HepG2 (cell line): ENCODE measurements at regions not wholly inside any gene's neighbourhood (a gene's known extent, or its start where the extent isn't known, plus 50 kb on each side); places are given as distances from the start of the nearest gene placed in this dataset.

Source experiments
- ATAC-seq: fragments of 200-7000 bp; cut with Tn5 transposase; 3 replicates; pipeline ENCODE4 v1.9.1; 2020; ENCODE audit warnings: mild to moderate bottlenecking, moderate library complexity
- BruUV-seq: library from RNA; stranded (reverse); fragments of 400-500 nt; replicated peaks from 2 replicates; lab custom pipeline; 2021; lab: Mats Ljungman, UMichigan
- CTCF ChIA-PET: fragments of 300-600 bp; formaldehyde crosslinking; extraction: SDS; loops from one replicate; lab custom pipeline; 2021; ENCODE audit warnings: low total read pairs, inconsistent platforms, low intra/inter-chr PET ratio; lab: Yijun Ruan, JAX
- POLR2A ChIA-PET: fragments of 350-600 bp; sonication (Branson Sonifier 250); formaldehyde crosslinking; loops from one replicate; lab custom pipeline; 2020; ENCODE audit warnings: antibody characterized with exemption, inconsistent platforms; lab: Yijun Ruan, JAX
- DNase-seq: peaks from one replicate; pipeline ENCODE4 v3.0.0-alpha.2; 2015; ENCODE audit warnings: low spot score
- FAIRE-seq: peaks from 3 replicates; lab custom pipeline; 2011; peaks lifted over from hg19 to GRCh38; lab: Jason Lieb, UNC
- H2AFZ ChIP-seq: one replicate; pipeline ENCODE4 v1.6.1; 2011; ENCODE audit warnings: low read length, inconsistent platforms
- H3K27ac ChIP-seq: fragments of 300-600 bp; 3 replicates; pipeline ENCODE4 v1.8.0; 2011; ENCODE audit warnings: mixed run types, mild to moderate bottlenecking, mixed read lengths, low read length, inconsistent platforms; ENCODE audit not compliant: insufficient read depth; ENCODE audit errors: extremely low read length
- H3K27me3 ChIP-seq, 2 experiments: fragments of 200-600 bp in 1 of 2; 2 replicates in 1 of 2; 3 replicates in 1 of 2; pipeline versions ENCODE4 v1.6.0 to v1.8.0; 2011; ENCODE audit warnings: low read length in 2 of 2, mild to moderate bottlenecking in 2 of 2, moderate library complexity in 2 of 2, inconsistent platforms in 1 of 2; ENCODE audit not compliant: insufficient read depth in 2 of 2, control insufficient read depth in 1 of 2
- H3K36me3 ChIP-seq, 2 experiments: fragments of 200-600 bp in 1 of 2; replicated peaks in 1 of 2; 2 replicates in 1 of 2; 3 replicates in 1 of 2; pipeline versions ENCODE4 v1.5.1 to v1.8.0; 2011; ENCODE audit warnings: low read length in 2 of 2, inconsistent platforms in 1 of 2; ENCODE audit not compliant: insufficient read depth in 2 of 2, control insufficient read depth in 1 of 2
- H3K4me1 ChIP-seq: 2 replicates; pipeline ENCODE4 v1.5.1; 2012; ENCODE audit warnings: low read length, inconsistent platforms; ENCODE audit not compliant: insufficient read depth
- H3K4me2 ChIP-seq: 2 replicates; pipeline ENCODE4 v1.6.0; 2011; ENCODE audit warnings: low read depth, low read length, inconsistent platforms
- H3K4me3 ChIP-seq, 3 experiments: fragments of 200-600 bp in 1 of 3; sonication (generic), shearing (Covaris generic) in 1 of 3; replicated peaks in 1 of 3; 2 replicates each; pipeline ENCODE4 v1.5.1; 2011 to 2016; ENCODE audit warnings: low read length in 3 of 3, inconsistent platforms in 2 of 3, low read depth in 2 of 3, mild to moderate bottlenecking in 2 of 3, control low read depth in 1 of 3, mixed read lengths in 1 of 3; ENCODE audit not compliant: insufficient read depth in 1 of 3
- H3K79me2 ChIP-seq: one replicate; pipeline ENCODE4 v1.6.1; 2011; ENCODE audit warnings: low read length, inconsistent platforms; ENCODE audit not compliant: insufficient read depth
- H3K9ac ChIP-seq: 2 replicates; pipeline ENCODE4 v1.6.0; 2011; ENCODE audit warnings: mild to moderate bottlenecking, low read depth, low read length, inconsistent platforms; ENCODE audit not compliant: insufficient read depth
- H3K9me3 ChIP-seq: 2 replicates; pipeline ENCODE4 v1.5.1; 2012; ENCODE audit warnings: mild to moderate bottlenecking, low read length
- H4K20me1 ChIP-seq: 2 replicates; pipeline ENCODE4 v1.6.0; 2011; ENCODE audit warnings: inconsistent platforms, mild to moderate bottlenecking, low read length, moderate library complexity; ENCODE audit not compliant: insufficient read depth
- FOSL1 ChIP-seq: sonication (generic); formaldehyde crosslinking; IDR thresholded peaks from 2 replicates; pipeline ENCODE4 v1.9.0; 2021; ENCODE audit warnings: missing genetic modification reagents, borderline replicate concordance
- GABPA ChIP-seq, 2 experiments: IDR thresholded peaks; 2 replicates each; pipeline ENCODE4 v1.6.1; 2011 to 2016; ENCODE audit warnings: low read depth in 2 of 2, low read length in 1 of 2, missing biosample characterization in 1 of 2, missing genetic modification characterization in 1 of 2
- HIVEP1 ChIP-seq: sonication (generic); formaldehyde crosslinking; IDR thresholded peaks from 2 replicates; pipeline ENCODE4 v1.4.0; 2020; ENCODE audit warnings: mild to moderate bottlenecking, missing genetic modification reagents
- KDM5B ChIP-seq: sonication (generic); formaldehyde crosslinking; IDR thresholded peaks from 2 replicates; pipeline ENCODE4 v1.4.0; 2020; ENCODE audit warnings: missing genetic modification reagents, mild to moderate bottlenecking, borderline replicate concordance
- KLF11 ChIP-seq: IDR thresholded peaks from 2 replicates; pipeline ENCODE4 v1.6.1; 2016; ENCODE audit warnings: missing compliant biosample characterization
- ZNF205 ChIP-seq: IDR thresholded peaks from 2 replicates; pipeline ENCODE4 v1.6.1; 2018; ENCODE audit warnings: missing biosample characterization, missing genetic modification reagents
- ZNF577 ChIP-seq: sonication (generic); formaldehyde crosslinking; IDR thresholded peaks from 2 replicates; pipeline ENCODE4 v1.4.0; 2020; ENCODE audit warnings: mild to moderate bottlenecking, low read depth, missing genetic modification reagents, borderline replicate concordance
- WGBS: methylation state at CpG from one replicate; pipeline ENCODE4 v1.1.6; 2017; ENCODE audit warnings: low lambda C conversion rate; 5-methylcytosine and 5-hydroxymethylcytosine counted together
- in situ Hi-C: cut with HindIII; loops from 2 replicates; pipeline ENCODE4 v1.10.0; 2017; ENCODE audit warnings: low pct_unique_long_range_greater_than_20kb; ENCODE audit not compliant: extremely low pct_ligation_motif_present
- intact Hi-C: fragments of 100-400 bp; cut with micrococcal nuclease; formaldehyde crosslinking; loops from one replicate; pipeline ENCODE4 v1.10.0; 2022; ENCODE audit not compliant: unreplicated experiment
- TF ChIP-seq, protein P1 (sequence below): sonication (generic); formaldehyde crosslinking; IDR thresholded peaks from 2 replicates; pipeline ENCODE4 v1.5.1; 2020; ENCODE audit warnings: mild to moderate bottlenecking, missing genetic modification reagents, moderate library complexity
- TF ChIP-seq, protein P2 (sequence below): sonication (generic); formaldehyde crosslinking; IDR thresholded peaks from 2 replicates; pipeline ENCODE4 v1.4.0; 2020; ENCODE audit warnings: low read depth, missing genetic modification reagents
- TF ChIP-seq, protein P3 (sequence below): sonication (generic); formaldehyde crosslinking; IDR thresholded peaks from 2 replicates; pipeline ENCODE4 v1.5.0; 2020; ENCODE audit warnings: missing genetic modification reagents
- TF ChIP-seq, protein P4 (sequence below): sonication (generic); formaldehyde crosslinking; IDR thresholded peaks from 2 replicates; pipeline ENCODE4 v1.4.0; 2020; ENCODE audit warnings: mild to moderate bottlenecking, missing genetic modification reagents

DNA sequence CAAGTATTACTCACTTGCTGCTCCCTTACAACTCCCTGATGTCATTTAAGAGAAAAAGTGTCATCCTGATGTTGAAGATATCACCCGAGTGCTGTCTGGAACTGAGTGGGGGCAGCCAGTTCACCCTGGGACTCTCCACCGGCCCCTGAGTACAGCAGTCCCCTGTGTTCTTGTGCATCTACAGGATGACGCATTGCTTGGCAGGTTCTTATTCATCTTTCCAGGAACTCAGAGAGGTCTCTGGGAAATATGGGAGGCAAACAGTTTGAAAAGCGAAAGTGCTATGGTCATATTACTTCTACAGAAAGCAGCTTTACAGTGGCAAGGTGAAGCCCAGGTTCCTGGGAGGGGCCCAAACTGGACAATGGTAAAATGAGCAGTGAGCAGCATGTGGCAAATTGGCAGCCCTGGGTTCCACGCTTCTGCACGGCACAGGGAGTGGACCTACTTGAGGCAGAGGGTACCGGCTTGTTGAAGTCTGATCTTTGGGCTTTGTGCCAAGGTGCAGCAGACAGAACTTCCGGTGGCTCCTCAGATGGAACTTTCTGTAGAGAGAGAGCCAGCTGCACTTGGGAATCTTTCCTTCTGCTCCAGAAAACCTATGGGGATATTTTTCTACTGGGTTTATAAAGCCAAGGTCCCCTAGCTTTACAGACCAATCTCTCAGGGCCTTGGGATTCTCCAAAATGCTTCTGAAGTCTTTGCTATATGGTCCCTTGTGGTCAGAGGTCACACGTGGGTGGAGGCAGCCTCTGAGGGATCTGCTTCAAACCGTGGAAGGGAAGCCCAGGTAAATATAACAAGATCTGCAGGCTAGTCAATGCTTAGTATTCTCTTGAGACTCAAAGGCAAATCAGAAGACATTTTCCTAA lies 128.3 kb downstream of the MAP3K7 start:
- 7% methylated on average over 7 of the region's 10 CpGs for WGBS
- no TSS peak for BruUV-seq
- intact Hi-C loops = no loop called here
- 0 out of 2 replicates have a peak overlapping the region, but pooled peaks have one; percentile 12 for H3K4me2 ChIP-seq
- H3K27ac ChIP-seq = no peak overlapping the region
- TF ChIP-seq GABPA (IDR thresholded peaks at IDR 0.05; ENCODE audit: low read depth, low read length) (no peak), GABPA (CRISPR knock-in tag; IDR thresholded peaks at IDR 0.05; ENCODE audit: low read depth) (peak; percentile 36; the same call in 1 of the 2 replicates), ZNF205 (CRISPR knock-in tag) (no peak)
- H3K36me3 ChIP-seq = no peaks in the 10 kb centered on the region
- H3K9me3 ChIP-seq = no peaks in the 10 kb centered on the region
- no peaks in the 10 kb centered on the region for H4K20me1 ChIP-seq
- in situ Hi-C loops = no loop called here
- FAIRE-seq (no peak), DNase-seq (no peak), ATAC-seq (no peak)
- no peaks in the 10 kb centered on the region for H3K79me2 ChIP-seq
- H3K27me3 ChIP-seq = no peaks in the 10 kb centered on the region
- H3K4me1 ChIP-seq = no peaks in the 10 kb centered on the region
- POLR2A ChIA-PET = no interaction called here
- no peak overlapping the region for H2AFZ ChIP-seq
- no peak overlapping the region for H3K9ac ChIP-seq
- H3K4me3 ChIP-seq = no peak overlapping the region
- CTCF ChIA-PET = no interaction called here

DNA sequence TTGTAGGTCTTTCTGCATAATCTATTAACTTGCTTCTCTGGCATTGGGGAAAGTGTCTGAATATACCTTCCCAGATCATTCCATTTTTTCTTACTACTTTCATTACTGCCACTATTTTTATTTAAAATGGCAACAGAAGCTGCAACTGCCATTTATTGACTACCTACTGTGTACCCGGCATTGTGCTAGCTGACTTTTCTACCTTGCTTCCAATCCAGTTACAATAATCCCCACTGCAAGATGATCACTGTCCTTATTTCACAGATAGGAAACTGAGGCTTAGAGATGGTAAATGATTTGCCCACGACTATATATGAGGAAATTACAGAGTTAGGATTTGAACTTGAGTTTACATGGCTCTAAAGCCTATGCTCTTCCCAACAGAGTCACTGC lies 129.0 kb downstream of the MAP3K7 start:
- in situ Hi-C loops = no loop called here
- no peaks in the 10 kb centered on the region for H4K20me1 ChIP-seq
- no peak for TF ChIP-seq ZNF577 (CRISPR knock-in tag)
- TF ChIP-seq, protein P1, sequence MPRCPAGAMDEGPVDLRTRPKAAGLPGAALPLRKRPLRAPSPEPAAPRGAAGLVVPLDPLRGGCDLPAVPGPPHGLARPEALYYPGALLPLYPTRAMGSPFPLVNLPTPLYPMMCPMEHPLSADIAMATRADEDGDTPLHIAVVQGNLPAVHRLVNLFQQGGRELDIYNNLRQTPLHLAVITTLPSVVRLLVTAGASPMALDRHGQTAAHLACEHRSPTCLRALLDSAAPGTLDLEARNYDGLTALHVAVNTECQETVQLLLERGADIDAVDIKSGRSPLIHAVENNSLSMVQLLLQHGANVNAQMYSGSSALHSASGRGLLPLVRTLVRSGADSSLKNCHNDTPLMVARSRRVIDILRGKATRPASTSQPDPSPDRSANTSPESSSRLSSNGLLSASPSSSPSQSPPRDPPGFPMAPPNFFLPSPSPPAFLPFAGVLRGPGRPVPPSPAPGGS (CRISPR knock-in tag) = no peak
- no peak for TF ChIP-seq FOSL1 (CRISPR knock-in tag)
- TF ChIP-seq, protein P2, sequence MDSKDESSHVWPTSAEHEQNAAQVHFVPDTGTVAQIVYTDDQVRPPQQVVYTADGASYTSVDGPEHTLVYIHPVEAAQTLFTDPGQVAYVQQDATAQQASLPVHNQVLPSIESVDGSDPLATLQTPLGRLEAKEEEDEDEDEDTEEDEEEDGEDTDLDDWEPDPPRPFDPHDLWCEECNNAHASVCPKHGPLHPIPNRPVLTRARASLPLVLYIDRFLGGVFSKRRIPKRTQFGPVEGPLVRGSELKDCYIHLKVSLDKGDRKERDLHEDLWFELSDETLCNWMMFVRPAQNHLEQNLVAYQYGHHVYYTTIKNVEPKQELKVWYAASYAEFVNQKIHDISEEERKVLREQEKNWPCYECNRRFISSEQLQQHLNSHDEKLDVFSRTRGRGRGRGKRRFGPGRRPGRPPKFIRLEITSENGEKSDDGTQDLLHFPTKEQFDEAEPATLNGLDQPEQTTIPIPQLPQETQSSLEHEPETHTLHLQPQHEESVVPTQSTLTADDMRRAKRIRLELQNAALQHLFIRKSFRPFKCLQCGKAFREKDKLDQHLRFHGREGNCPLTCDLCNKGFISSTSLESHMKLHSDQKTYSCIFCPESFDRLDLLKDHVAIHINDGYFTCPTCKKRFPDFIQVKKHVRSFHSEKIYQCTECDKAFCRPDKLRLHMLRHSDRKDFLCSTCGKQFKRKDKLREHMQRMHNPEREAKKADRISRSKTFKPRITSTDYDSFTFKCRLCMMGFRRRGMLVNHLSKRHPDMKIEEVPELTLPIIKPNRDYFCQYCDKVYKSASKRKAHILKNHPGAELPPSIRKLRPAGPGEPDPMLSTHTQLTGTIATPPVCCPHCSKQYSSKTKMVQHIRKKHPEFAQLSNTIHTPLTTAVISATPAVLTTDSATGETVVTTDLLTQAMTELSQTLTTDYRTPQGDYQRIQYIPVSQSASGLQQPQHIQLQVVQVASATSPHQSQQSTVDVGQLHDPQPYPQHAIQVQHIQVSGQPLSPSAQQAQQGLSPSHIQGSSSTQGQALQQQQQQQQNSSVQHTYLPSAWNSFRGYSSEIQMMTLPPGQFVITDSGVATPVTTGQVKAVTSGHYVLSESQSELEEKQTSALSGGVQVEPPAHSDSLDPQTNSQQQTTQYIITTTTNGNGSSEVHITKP (CRISPR knock-in tag) = no peak
- TF ChIP-seq, protein P3, sequence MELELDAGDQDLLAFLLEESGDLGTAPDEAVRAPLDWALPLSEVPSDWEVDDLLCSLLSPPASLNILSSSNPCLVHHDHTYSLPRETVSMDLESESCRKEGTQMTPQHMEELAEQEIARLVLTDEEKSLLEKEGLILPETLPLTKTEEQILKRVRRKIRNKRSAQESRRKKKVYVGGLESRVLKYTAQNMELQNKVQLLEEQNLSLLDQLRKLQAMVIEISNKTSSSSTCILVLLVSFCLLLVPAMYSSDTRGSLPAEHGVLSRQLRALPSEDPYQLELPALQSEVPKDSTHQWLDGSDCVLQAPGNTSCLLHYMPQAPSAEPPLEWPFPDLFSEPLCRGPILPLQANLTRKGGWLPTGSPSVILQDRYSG = no peak
- no peak for TF ChIP-seq KLF11 (CRISPR knock-in tag)
- TF ChIP-seq KDM5B (CRISPR knock-in tag) = no peak
- TF ChIP-seq, protein P4, sequence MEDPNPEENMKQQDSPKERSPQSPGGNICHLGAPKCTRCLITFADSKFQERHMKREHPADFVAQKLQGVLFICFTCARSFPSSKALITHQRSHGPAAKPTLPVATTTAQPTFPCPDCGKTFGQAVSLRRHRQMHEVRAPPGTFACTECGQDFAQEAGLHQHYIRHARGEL = no peak
- no peak for TF ChIP-seq HIVEP1 (CRISPR knock-in tag)

More for the DNA sequence above, 129.0 kb downstream of the MAP3K7 start:
- no peak for DNase-seq
- no peak overlapping the region for H2AFZ ChIP-seq
- H3K79me2 ChIP-seq = no peaks in the 10 kb centered on the region
- no peak overlapping the region for H3K4me2 ChIP-seq
- POLR2A ChIA-PET = no interaction called here
- WGBS = 4% methylated on average over 2 of the region's 2 CpGs
- no peaks in the 10 kb centered on the region; a peak in 1 of 5 replicates for H3K27me3 ChIP-seq
- no TSS peak for BruUV-seq
- no peak for ATAC-seq
- no peak overlapping the region for H3K9ac ChIP-seq
- no peak for FAIRE-seq
- CTCF ChIA-PET = no interaction called here
- H3K36me3 ChIP-seq = no peaks in the 10 kb centered on the region
- intact Hi-C loops = no loop called here
- no peak overlapping the region for H3K4me3 ChIP-seq
- no peaks in the 10 kb centered on the region for H3K4me1 ChIP-seq
- H3K9me3 ChIP-seq = no peaks in the 10 kb centered on the region
- no peak overlapping the region for H3K27ac ChIP-seq
